ENCODE measurements at regions not wholly inside any gene's neighbourhood (a gene's known extent, or its start where the extent isn't known, plus 50 kb on each side); places are given as distances from the start of the nearest gene placed in this dataset.

GRCh38 chr3:106620646-106621045 lies 751.8 kb upstream of the CBLB start:
- Mint-ChIP-seq H3K4me3 (ENCODE audit: unreplicated experiment) (no peak overlapping the region), H3K36me3 (ENCODE audit: unreplicated experiment) (peaks cover 15% of the 10 kb centered on the region), H3K27me3 (ENCODE audit: unreplicated experiment) (peaks cover 2% of the 10 kb centered on the region), H3K4me1 (ENCODE audit: low read depth, unreplicated experiment) (no peaks in the 10 kb centered on the region), H3K9me3 (ENCODE audit: unreplicated experiment) (peaks cover 4% of the 10 kb centered on the region), H3K27ac (ENCODE audit: unreplicated experiment) (no peak overlapping the region)
- TF ChIP-seq CTCF (IDR thresholded peaks at IDR 0.05; ENCODE audit: partially characterized antibody, unreplicated experiment) = no peak
- DNase-seq = no peak

GRCh38 chr3:106624154-106624553 lies 753.1 kb upstream of the CCDC54 start:
- peaks cover 2% of the 10 kb centered on the region for H3K27me3 Mint-ChIP-seq (ENCODE audit: unreplicated experiment)
- H3K27ac Mint-ChIP-seq (ENCODE audit: unreplicated experiment) = no peak overlapping the region
- TF ChIP-seq CTCF (IDR thresholded peaks at IDR 0.05; ENCODE audit: partially characterized antibody, unreplicated experiment) = no peak
- H3K9me3 Mint-ChIP-seq (ENCODE audit: unreplicated experiment) = peaks cover 4% of the 10 kb centered on the region
- no peaks in the 10 kb centered on the region for H3K4me1 Mint-ChIP-seq (ENCODE audit: low read depth, unreplicated experiment)
- H3K4me3 Mint-ChIP-seq (ENCODE audit: unreplicated experiment) = no peak overlapping the region
- DNase-seq = no peak
- peaks cover 15% of the 10 kb centered on the region for H3K36me3 Mint-ChIP-seq (ENCODE audit: unreplicated experiment)

GRCh38 chr3:106628407-106628806 lies 748.8 kb upstream of the CCDC54 start:
- Mint-ChIP-seq H3K27ac (ENCODE audit: unreplicated experiment) (no peak overlapping the region), H3K36me3 (ENCODE audit: unreplicated experiment) (peaks cover 14% of the 10 kb centered on the region), H3K4me1 (ENCODE audit: low read depth, unreplicated experiment) (no peaks in the 10 kb centered on the region), H3K4me3 (ENCODE audit: unreplicated experiment) (no peak overlapping the region), H3K9me3 (ENCODE audit: unreplicated experiment) (peaks cover 4% of the 10 kb centered on the region), H3K27me3 (ENCODE audit: unreplicated experiment) (peaks cover 2% of the 10 kb centered on the region)
- no peak for DNase-seq
- TF ChIP-seq CTCF (IDR thresholded peaks at IDR 0.05; ENCODE audit: partially characterized antibody, unreplicated experiment) = no peak

GRCh38 chr3:106629215-106629832 lies 747.9 kb upstream of the CCDC54 start:
- Mint-ChIP-seq H3K4me1 (ENCODE audit: low read depth, unreplicated experiment) (no peaks in the 10 kb centered on the region), H3K4me3 (ENCODE audit: unreplicated experiment) (no peak overlapping the region), H3K27ac (ENCODE audit: unreplicated experiment) (no peak overlapping the region), H3K27me3 (ENCODE audit: unreplicated experiment) (no peaks in the 10 kb centered on the region), H3K9me3 (ENCODE audit: unreplicated experiment) (peaks cover 3% of the 10 kb centered on the region), H3K36me3 (ENCODE audit: unreplicated experiment) (peaks cover 5% of the 10 kb centered on the region)
- no peak for TF ChIP-seq CTCF (IDR thresholded peaks at IDR 0.05; ENCODE audit: partially characterized antibody, unreplicated experiment)
- DNase-seq = no peak

- H3K9me3 Mint-ChIP-seq (ENCODE audit: unreplicated experiment) = no peaks in the 10 kb centered on the region
- peaks cover 10% of the 10 kb centered on the region for H3K4me1 Mint-ChIP-seq (ENCODE audit: low read depth, unreplicated experiment)
- no peak for DNase-seq
- TF ChIP-seq CTCF (IDR thresholded peaks at IDR 0.05; ENCODE audit: partially characterized antibody, unreplicated experiment) = no peak
- no peaks in the 10 kb centered on the region for H3K36me3 Mint-ChIP-seq (ENCODE audit: unreplicated experiment)
- no peaks in the 10 kb centered on the region for H3K27me3 Mint-ChIP-seq (ENCODE audit: unreplicated experiment)
- no peak overlapping the region for H3K27ac Mint-ChIP-seq (ENCODE audit: unreplicated experiment)
- H3K4me3 Mint-ChIP-seq (ENCODE audit: unreplicated experiment) = no peak overlapping the region
These were observed 745.7 kb upstream of the CCDC54 start for GRCh38 chr3:106631373-106632108.

Data from glutamatergic neuron (in vitro differentiated cells).